ENCODE measurements at regions not wholly inside any gene's neighbourhood (a gene's known extent, or its start where the extent isn't known, plus 50 kb on each side); places are given as distances from the start of the nearest gene placed in this dataset.
A peak's percentile ranks its signal among the peaks of the same experiment; 100 is the strongest.

DNA sequence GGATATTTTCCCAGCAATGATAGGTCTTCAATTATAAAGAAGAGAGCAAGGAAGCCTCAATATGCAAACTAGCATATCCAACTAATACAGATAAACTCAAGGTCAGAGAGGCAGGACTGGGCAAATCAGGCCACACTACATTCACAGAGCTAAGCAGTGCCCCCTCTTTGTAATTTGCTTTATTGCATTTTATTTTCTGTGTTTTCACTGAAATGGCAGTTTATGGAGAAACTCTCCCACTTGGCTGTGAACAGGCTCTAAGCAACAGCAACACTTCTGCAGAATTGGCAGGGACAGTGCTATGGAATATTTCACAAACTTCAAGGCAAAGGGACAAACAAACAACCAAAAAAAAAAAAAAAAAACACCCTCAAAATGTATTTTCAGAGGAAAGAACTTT, 93.4 kb upstream of the SOD1 start:
- Histone ChIP-seq H3K4ac (ENCODE audit: low read depth, low read length) (no peak overlapping the region), H4K8ac (ENCODE audit: low read depth, low read length) (no peak overlapping the region), H3K4me1 (ENCODE audit: control insufficient read depth, low read depth, low read length) (no peaks in the 10 kb centered on the region), H3K23ac (ENCODE audit: low read length) (no peak overlapping the region), H3K9ac (ENCODE audit: low read length) (no peak overlapping the region), H3K18ac (ENCODE audit: low read length) (no peak overlapping the region), H3K4me3 (ENCODE audit: low read length) (no peak overlapping the region), H3K79me1 (ENCODE audit: low read length) (no peaks in the 10 kb centered on the region), H3K4me2 (ENCODE audit: low read length) (no peak overlapping the region), H3K27ac (ENCODE audit: low read depth, low read length) (no peak overlapping the region), H3K79me2 (ENCODE audit: control insufficient read depth, insufficient read depth, low read length) (no peaks in the 10 kb centered on the region), H2BK5ac (ENCODE audit: low read length) (no peak overlapping the region), H4K5ac (ENCODE audit: low read length) (no peak overlapping the region), H3K27me3 (ENCODE audit: insufficient read depth, low read length, poor library complexity) (no peaks in the 10 kb centered on the region), H2BK15ac (replicated peaks; ENCODE audit: low read depth) (no peak overlapping the region), H3K36me3 (ENCODE audit: control insufficient read depth, insufficient read depth, low read length) (no peaks in the 10 kb centered on the region), H3K56ac (ENCODE audit: low read length) (peak overlapping the region; percentile 15), H2BK120ac (ENCODE audit: low read depth, low read length) (no peak overlapping the region), H2AK5ac (ENCODE audit: low read length) (no peak overlapping the region)
- peak; percentile 30 for DNase-seq

DNA sequence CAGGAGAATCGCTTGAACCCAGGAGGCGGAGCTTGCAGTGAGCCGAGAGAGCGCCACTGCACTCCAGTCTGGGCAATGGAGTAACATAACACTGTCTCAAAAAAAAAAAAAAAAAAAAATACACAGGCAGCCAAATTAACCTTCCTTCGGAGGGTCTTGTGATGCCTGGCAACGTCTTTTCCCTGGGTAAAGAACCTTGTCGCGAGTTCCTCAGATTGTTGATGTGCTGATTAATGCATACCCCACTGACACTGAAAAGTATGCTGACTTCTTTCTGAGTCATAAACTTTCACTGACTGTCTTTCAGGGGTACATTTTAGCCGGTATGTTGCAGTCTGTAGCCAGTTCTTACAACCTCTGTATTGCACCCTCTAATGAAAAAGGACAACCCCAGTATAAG, 95.1 kb upstream of the SOD1 start:
- no CpG with 5 or more reads among the region's 9 CpGs for WGBS (ENCODE audit: extremely low coverage, insufficient coverage, low lambda C conversion rate)
- no peak overlapping the region for H3K4me2 ChIP-seq (ENCODE audit: low read length)
- H3K18ac ChIP-seq (ENCODE audit: low read length): no peak overlapping the region
- no peak overlapping the region for H3K56ac ChIP-seq (ENCODE audit: low read length)
- H2BK5ac ChIP-seq (ENCODE audit: low read length): no peak overlapping the region
- H2BK120ac ChIP-seq (ENCODE audit: low read depth, low read length): no peak overlapping the region
- no peak overlapping the region for H3K4ac ChIP-seq (ENCODE audit: low read depth, low read length)
- no peak overlapping the region for H4K8ac ChIP-seq (ENCODE audit: low read depth, low read length)
- no peak overlapping the region for H3K9ac ChIP-seq (ENCODE audit: low read length)
- no peak overlapping the region for H3K4me3 ChIP-seq (ENCODE audit: low read length)
- H3K79me1 ChIP-seq (ENCODE audit: low read length): peaks cover 3% of the 10 kb centered on the region
- H2AK5ac ChIP-seq (ENCODE audit: low read length): no peak overlapping the region
- H3K27ac ChIP-seq (ENCODE audit: low read depth, low read length): no peak overlapping the region
- peak; percentile 27 for DNase-seq
- no peak overlapping the region for H3K23ac ChIP-seq (ENCODE audit: low read length)
- no peaks in the 10 kb centered on the region for H3K27me3 ChIP-seq (ENCODE audit: insufficient read depth, low read length, poor library complexity)
- no peaks in the 10 kb centered on the region for H3K79me2 ChIP-seq (ENCODE audit: control insufficient read depth, insufficient read depth, low read length)
- no peaks in the 10 kb centered on the region for H3K36me3 ChIP-seq (ENCODE audit: control insufficient read depth, insufficient read depth, low read length)
- H4K5ac ChIP-seq (ENCODE audit: low read length): no peak overlapping the region
- H2BK15ac ChIP-seq (replicated peaks; ENCODE audit: low read depth): no peak overlapping the region
- H3K4me1 ChIP-seq (ENCODE audit: control insufficient read depth, low read depth, low read length): peaks cover 2% of the 10 kb centered on the region

DNA sequence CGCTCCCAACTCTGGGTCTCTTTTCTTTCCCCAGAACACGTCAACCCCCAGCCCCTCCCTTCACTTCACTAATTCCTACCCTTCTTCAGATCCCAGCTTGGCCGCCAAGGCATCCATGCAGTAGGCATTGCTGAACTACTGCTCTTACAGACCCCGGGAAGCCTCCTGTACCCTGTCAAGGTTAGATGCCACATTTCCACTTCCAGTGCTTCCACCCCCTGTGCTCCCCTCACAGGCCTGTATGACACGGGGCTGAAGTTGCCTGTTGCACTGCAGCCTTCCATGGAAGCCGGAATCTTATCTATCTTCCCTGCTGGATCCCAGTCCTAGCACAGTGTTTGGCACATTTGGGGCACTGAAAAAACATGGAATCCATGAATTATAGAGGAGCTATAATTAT, 99.0 kb upstream of the SOD1 start:
- Histone ChIP-seq H3K56ac (ENCODE audit: low read length) (peak overlapping the region; percentile 95), H3K79me2 (ENCODE audit: control insufficient read depth, insufficient read depth, low read length) (peaks cover 8% of the 10 kb centered on the region), H3K4me1 (ENCODE audit: control insufficient read depth, low read depth, low read length) (peaks cover 11% of the 10 kb centered on the region), H3K9ac (ENCODE audit: low read length) (peak overlapping the region; percentile 91), H3K4me3 (ENCODE audit: low read length) (no peak overlapping the region), H3K27ac (ENCODE audit: low read depth, low read length) (no peak overlapping the region), H2BK15ac (replicated peaks; ENCODE audit: low read depth) (no peak overlapping the region), H3K23ac (ENCODE audit: low read length) (no peak overlapping the region), H2BK120ac (ENCODE audit: low read depth, low read length) (no peak overlapping the region), H3K4ac (ENCODE audit: low read depth, low read length) (no peak overlapping the region), H3K4me2 (ENCODE audit: low read length) (peak overlapping the region; percentile 77), H3K79me1 (ENCODE audit: low read length) (peaks cover 4% of the 10 kb centered on the region), H3K27me3 (ENCODE audit: insufficient read depth, low read length, poor library complexity) (no peaks in the 10 kb centered on the region), H4K8ac (ENCODE audit: low read depth, low read length) (no peak overlapping the region), H2AK5ac (ENCODE audit: low read length) (no peak overlapping the region), H3K36me3 (ENCODE audit: control insufficient read depth, insufficient read depth, low read length) (no peaks in the 10 kb centered on the region), H2BK5ac (ENCODE audit: low read length) (no peak overlapping the region), H4K5ac (ENCODE audit: low read length) (peak overlapping the region; percentile 68), H3K18ac (ENCODE audit: low read length) (peak overlapping the region; percentile 35)
- WGBS (ENCODE audit: extremely low coverage, insufficient coverage, low lambda C conversion rate): no CpG with 5 or more reads among the region's 6 CpGs
- DNase-seq: no peak

DNA sequence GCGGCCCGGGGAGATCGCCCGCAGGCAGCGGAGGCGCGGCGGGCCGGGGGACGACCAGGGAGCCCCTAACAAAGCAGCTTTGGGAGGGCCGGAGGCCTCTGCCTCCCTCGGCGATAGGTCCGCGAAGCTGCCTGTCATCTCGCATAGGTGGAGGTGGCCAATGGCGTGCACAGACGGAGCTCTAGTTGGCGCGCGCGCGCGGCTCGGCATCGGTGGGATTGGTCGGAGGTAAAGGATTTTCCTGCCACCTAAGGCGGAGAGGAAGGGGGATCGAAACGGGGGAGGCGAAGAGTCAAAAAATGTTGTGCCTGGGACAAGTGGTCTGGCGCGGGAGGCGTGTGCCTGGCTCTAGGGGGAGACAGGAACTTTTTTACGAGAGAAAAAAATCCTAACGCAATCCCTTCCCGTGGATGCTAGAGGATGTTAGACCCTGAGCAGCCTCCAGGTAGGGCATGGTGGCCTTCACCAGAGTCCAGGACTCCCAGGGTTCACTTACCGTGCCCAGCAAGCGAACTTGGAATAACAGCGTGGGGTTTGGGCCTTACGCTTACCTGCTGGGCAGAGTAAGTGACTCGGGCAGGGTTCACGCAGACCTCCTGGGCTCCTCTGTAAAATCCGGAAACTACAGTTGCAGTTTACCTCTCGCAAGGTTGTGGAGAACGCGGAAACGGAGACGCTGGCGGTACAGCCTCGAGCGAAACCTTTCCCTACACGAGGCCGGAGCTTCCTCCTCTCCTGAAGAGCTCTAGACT, 99.9 kb upstream of the SOD1 start:
- no peak overlapping the region for H2BK120ac ChIP-seq (ENCODE audit: low read depth, low read length)
- peak overlapping the region; percentile 77 for H3K4me2 ChIP-seq (ENCODE audit: low read length)
- no peak overlapping the region for H4K8ac ChIP-seq (ENCODE audit: low read depth, low read length)
- peak overlapping the region; percentile 35 for H3K18ac ChIP-seq (ENCODE audit: low read length)
- peaks cover 13% of the 10 kb centered on the region for H3K4me1 ChIP-seq (ENCODE audit: control insufficient read depth, low read depth, low read length)
- H3K27ac ChIP-seq (ENCODE audit: low read depth, low read length): peak overlapping the region; percentile 91
- peak overlapping the region; percentile 56 for H3K4ac ChIP-seq (ENCODE audit: low read depth, low read length)
- no peak overlapping the region for H2BK15ac ChIP-seq (replicated peaks; ENCODE audit: low read depth)
- peak overlapping the region; percentile 95 for H3K56ac ChIP-seq (ENCODE audit: low read length)
- peak overlapping the region; percentile 63 for H3K4me3 ChIP-seq (ENCODE audit: low read length)
- no peak overlapping the region for H4K5ac ChIP-seq (ENCODE audit: low read length)
- H3K23ac ChIP-seq (ENCODE audit: low read length): no peak overlapping the region
- H3K36me3 ChIP-seq (ENCODE audit: control insufficient read depth, insufficient read depth, low read length): no peaks in the 10 kb centered on the region
- H3K79me1 ChIP-seq (ENCODE audit: low read length): peaks cover 4% of the 10 kb centered on the region
- peaks cover 8% of the 10 kb centered on the region for H3K79me2 ChIP-seq (ENCODE audit: control insufficient read depth, insufficient read depth, low read length)
- no peaks in the 10 kb centered on the region for H3K27me3 ChIP-seq (ENCODE audit: insufficient read depth, low read length, poor library complexity)
- no CpG with 5 or more reads among the region's 54 CpGs for whole genome bisulfite sequencing (ENCODE audit: extremely low coverage, insufficient coverage, low lambda C conversion rate)
- peak overlapping the region; percentile 91 for H3K9ac ChIP-seq (ENCODE audit: low read length)
- DNase-seq: peak; percentile 99
- H2BK5ac ChIP-seq (ENCODE audit: low read length): peak overlapping the region; percentile 8
- no peak overlapping the region for H2AK5ac ChIP-seq (ENCODE audit: low read length)

DNA sequence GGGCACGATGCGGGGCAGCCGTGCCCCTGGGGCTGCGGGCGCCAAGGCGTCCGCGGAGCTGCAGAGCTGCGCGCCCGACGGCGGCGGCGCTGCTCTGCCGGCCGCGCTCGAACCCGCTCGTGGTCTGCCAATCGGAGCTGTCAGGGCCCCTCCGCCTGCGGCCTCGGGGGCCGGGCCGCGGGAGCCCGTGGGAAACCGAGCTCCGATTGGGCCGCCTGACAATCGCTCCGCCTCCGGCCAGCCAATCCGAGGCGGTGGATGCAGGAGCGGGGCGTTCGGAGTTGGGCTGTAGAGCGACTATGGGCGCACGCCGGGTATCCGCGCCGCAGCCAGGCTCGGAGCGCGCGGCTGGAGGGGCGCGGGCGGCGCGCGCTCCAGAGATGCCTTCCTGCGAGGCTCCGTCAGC, 100.5 kb upstream of the SOD1 start:
- DNase-seq: peak; percentile 99
- Histone ChIP-seq H3K56ac (ENCODE audit: low read length) (peak overlapping the region; percentile 94), H3K18ac (ENCODE audit: low read length) (peak overlapping the region; percentile 35), H3K27me3 (ENCODE audit: insufficient read depth, low read length, poor library complexity) (no peaks in the 10 kb centered on the region), H3K36me3 (ENCODE audit: control insufficient read depth, insufficient read depth, low read length) (no peaks in the 10 kb centered on the region), H2BK15ac (replicated peaks; ENCODE audit: low read depth) (no peak overlapping the region), H3K79me2 (ENCODE audit: control insufficient read depth, insufficient read depth, low read length) (peaks cover 9% of the 10 kb centered on the region), H3K4ac (ENCODE audit: low read depth, low read length) (peak overlapping the region; percentile 45), H3K23ac (ENCODE audit: low read length) (no peak overlapping the region), H2BK5ac (ENCODE audit: low read length) (no peak overlapping the region), H3K27ac (ENCODE audit: low read depth, low read length) (peak overlapping the region; percentile 91), H3K79me1 (ENCODE audit: low read length) (peaks cover 4% of the 10 kb centered on the region), H4K8ac (ENCODE audit: low read depth, low read length) (no peak overlapping the region), H3K4me2 (ENCODE audit: low read length) (peak overlapping the region; percentile 85), H3K4me1 (ENCODE audit: control insufficient read depth, low read depth, low read length) (peaks cover 15% of the 10 kb centered on the region), H4K5ac (ENCODE audit: low read length) (no peak overlapping the region), H2AK5ac (ENCODE audit: low read length) (no peak overlapping the region), H3K4me3 (ENCODE audit: low read length) (peak overlapping the region; percentile 83), H3K9ac (ENCODE audit: low read length) (peak overlapping the region; percentile 88), H2BK120ac (ENCODE audit: low read depth, low read length) (no peak overlapping the region)
- WGBS (ENCODE audit: extremely low coverage, insufficient coverage, low lambda C conversion rate): no CpG with 5 or more reads among the region's 59 CpGs

Data from mesendoderm (in vitro differentiated cells).